ENCODE measurements at regions not wholly inside any gene's neighbourhood (a gene's known extent, or its start where the extent isn't known, plus 50 kb on each side); places are given as distances from the start of the nearest gene placed in this dataset.

GRCh38 chr6:54695815-54696214, 150.8 kb upstream of the FAM83B start:
- DNase-seq (ENCODE audit: low spot score): no peak
- CTCF ChIA-PET: no interaction called here
- no peaks in the 10 kb centered on the region for H3K27me3 ChIP-seq (replicated peaks; ENCODE audit: insufficient read depth, low read depth, low read length, poor library complexity)
- no peak for TF ChIP-seq EZH2 (IDR thresholded peaks at IDR 0.05; ENCODE audit: borderline replicate concordance, low read depth, low read length, poor library complexity, severe bottlenecking)
- TF ChIP-seq CTCF (conservative IDR thresholded peaks at IDR 0.05; ENCODE audit: low read depth, low read length): no peak
- H3K27ac ChIP-seq (ENCODE audit: low read depth, low read length, poor library complexity, severe bottlenecking): no peak overlapping the region
- no peaks in the 10 kb centered on the region for H3K4me1 ChIP-seq (ENCODE audit: insufficient read depth, low read length, poor library complexity, severe bottlenecking)
- intact Hi-C loops (cut with micrococcal nuclease; ENCODE audit: unreplicated experiment): loop anchor here (10.0 kb wide), 1 partner anchor 711 kb away; no protein-coding TSS in a partner anchor
- H3K9me3 ChIP-seq (ENCODE audit: low read depth, low read length, poor library complexity, severe bottlenecking): no peaks in the 10 kb centered on the region
- BruUV-seq (replicated peaks): no TSS peak
- POLR2A ChIA-PET (ENCODE audit: low non-redundant PET): no interaction called here
- H3K4me3 ChIP-seq (ENCODE audit: low read depth, low read length, poor library complexity, severe bottlenecking): no peak overlapping the region
- H3K36me3 ChIP-seq (ENCODE audit: insufficient read depth, low read length, poor library complexity, severe bottlenecking): no peaks in the 10 kb centered on the region

GRCh38 chr6:54697424-54697823, 149.1 kb upstream of the FAM83B start:
- no TSS peak for BruUV-seq (replicated peaks)
- ChIA-PET CTCF (no interaction called here), POLR2A (ENCODE audit: low non-redundant PET) (no interaction called here)
- TF ChIP-seq CTCF (conservative IDR thresholded peaks at IDR 0.05; ENCODE audit: low read depth, low read length) (peak; percentile 47), EZH2 (IDR thresholded peaks at IDR 0.05; ENCODE audit: borderline replicate concordance, low read depth, low read length, poor library complexity, severe bottlenecking) (no peak)
- intact Hi-C loops (cut with micrococcal nuclease; ENCODE audit: unreplicated experiment): loop anchor here (10.0 kb wide), 1 partner anchor 713 kb away; no protein-coding TSS in a partner anchor
- DNase-seq (ENCODE audit: low spot score): peak; percentile 46
- Histone ChIP-seq H3K27ac (ENCODE audit: low read depth, low read length, poor library complexity, severe bottlenecking) (no peak overlapping the region), H3K9me3 (ENCODE audit: low read depth, low read length, poor library complexity, severe bottlenecking) (no peaks in the 10 kb centered on the region), H3K27me3 (replicated peaks; ENCODE audit: insufficient read depth, low read depth, low read length, poor library complexity) (no peaks in the 10 kb centered on the region), H3K4me1 (ENCODE audit: insufficient read depth, low read length, poor library complexity, severe bottlenecking) (no peaks in the 10 kb centered on the region), H3K36me3 (ENCODE audit: insufficient read depth, low read length, poor library complexity, severe bottlenecking) (no peaks in the 10 kb centered on the region), H3K4me3 (ENCODE audit: low read depth, low read length, poor library complexity, severe bottlenecking) (no peak overlapping the region)

GRCh38 chr6:54698974-54699373, 147.6 kb upstream of the FAM83B start:
- no peak for DNase-seq (ENCODE audit: low spot score)
- POLR2A ChIA-PET (ENCODE audit: low non-redundant PET): no interaction called here
- no peak overlapping the region for H3K27ac ChIP-seq (ENCODE audit: low read depth, low read length, poor library complexity, severe bottlenecking)
- H3K9me3 ChIP-seq (ENCODE audit: low read depth, low read length, poor library complexity, severe bottlenecking): no peaks in the 10 kb centered on the region
- H3K36me3 ChIP-seq (ENCODE audit: insufficient read depth, low read length, poor library complexity, severe bottlenecking): no peaks in the 10 kb centered on the region
- CTCF ChIA-PET: no interaction called here
- no peak overlapping the region for H3K4me3 ChIP-seq (ENCODE audit: low read depth, low read length, poor library complexity, severe bottlenecking)
- no peaks in the 10 kb centered on the region for H3K4me1 ChIP-seq (ENCODE audit: insufficient read depth, low read length, poor library complexity, severe bottlenecking)
- no peaks in the 10 kb centered on the region for H3K27me3 ChIP-seq (replicated peaks; ENCODE audit: insufficient read depth, low read depth, low read length, poor library complexity)
- intact Hi-C loops (cut with micrococcal nuclease; ENCODE audit: unreplicated experiment): loop anchor here (10.0 kb wide), 1 partner anchor 714 kb away; no protein-coding TSS in a partner anchor
- TF ChIP-seq EZH2 (IDR thresholded peaks at IDR 0.05; ENCODE audit: borderline replicate concordance, low read depth, low read length, poor library complexity, severe bottlenecking) (no peak), CTCF (conservative IDR thresholded peaks at IDR 0.05; ENCODE audit: low read depth, low read length) (no peak)
- BruUV-seq (replicated peaks): no TSS peak
